MM.1S (cell line): ENCODE measurements at regions not wholly inside any gene's neighbourhood (a gene's known extent, or its start where the extent isn't known, plus 50 kb on each side); places are given as distances from the start of the nearest gene placed in this dataset.

Experiments used
- DNase-seq: peaks from one replicate; pipeline ENCODE4 v3.0.0-alpha.2; 2015
- H2AFZ ChIP-seq: fragments of 300-600 bp; sonication (generic); 2 replicates; pipeline ENCODE4 v1.6.0; 2016; ENCODE audit warnings: antibody characterized with exemption, low read length
- H3F3A ChIP-seq: fragments of 300-600 bp; sonication (generic); 2 replicates; pipeline ENCODE4 v1.6.1; 2016; ENCODE audit warnings: mild to moderate bottlenecking, antibody characterized with exemption, low read length, moderate library complexity, mixed read lengths; ENCODE audit not compliant: insufficient read depth
- H3K27ac ChIP-seq: fragments of 300-600 bp; sonication (generic); 2 replicates; pipeline ENCODE4 v1.5.1; 2016; ENCODE audit warnings: mild to moderate bottlenecking, low read length
- H3K27me3 ChIP-seq: fragments of 300-600 bp; sonication (generic); replicated peaks from 2 replicates; pipeline ENCODE4 v1.6.0; 2016; ENCODE audit warnings: low read length; ENCODE audit not compliant: insufficient read depth
- H3K36me3 ChIP-seq: fragments of 300-600 bp; sonication (generic); replicated peaks from 2 replicates; pipeline ENCODE4 v1.6.1; 2016; ENCODE audit warnings: mild to moderate bottlenecking, low read length, mixed read lengths; ENCODE audit not compliant: insufficient read depth
- H3K4me1 ChIP-seq: fragments of 300-600 bp; sonication (generic); 2 replicates; pipeline ENCODE4 v1.6.1; 2016; ENCODE audit warnings: low read length, mixed read lengths
- H3K4me2 ChIP-seq: fragments of 300-600 bp; sonication (generic); 2 replicates; pipeline ENCODE4 v1.6.0; 2016; ENCODE audit warnings: low read depth, low read length
- H3K4me3 ChIP-seq: fragments of 300-600 bp; sonication (generic); 2 replicates; pipeline ENCODE4 v1.5.1; 2016; ENCODE audit warnings: low read length, mixed read lengths
- H3K79me2 ChIP-seq: fragments of 300-600 bp; sonication (generic); 2 replicates; pipeline ENCODE4 v1.6.1; 2016; ENCODE audit warnings: mixed run types, low read length, mixed read lengths
- H3K9ac ChIP-seq: fragments of 300-600 bp; sonication (generic); 2 replicates; pipeline ENCODE4 v1.6.1; 2016; ENCODE audit warnings: low read length, mixed read lengths
- H3K9me2 ChIP-seq: fragments of 300-600 bp; sonication (generic); replicated peaks from 2 replicates; pipeline ENCODE4 v1.6.1; 2016; ENCODE audit warnings: mild to moderate bottlenecking, low read length, mixed read lengths; ENCODE audit not compliant: insufficient read depth
- H3K9me3 ChIP-seq: fragments of 300-600 bp; sonication (generic); replicated peaks from 2 replicates; pipeline ENCODE4 v1.6.1; 2016; ENCODE audit warnings: mild to moderate bottlenecking, low read length, mixed read lengths; ENCODE audit not compliant: insufficient read depth
- H4K20me1 ChIP-seq: fragments of 300-600 bp; sonication (generic); 2 replicates; pipeline ENCODE4 v1.6.1; 2016; ENCODE audit warnings: mild to moderate bottlenecking, low read length, moderate library complexity, mixed read lengths; ENCODE audit not compliant: insufficient read depth
- CTCF ChIP-seq: fragments of 300-600 bp; sonication (generic); IDR thresholded peaks from 2 replicates; pipeline ENCODE4 v1.5.1; 2016; ENCODE audit warnings: antibody characterized with exemption, low read length, mixed read lengths
- EZH2 ChIP-seq: fragments of 300-600 bp; sonication (generic); optimal IDR thresholded peaks from 2 replicates; pipeline ENCODE3; 2017; ENCODE audit warnings: low read depth, mild to moderate bottlenecking, antibody characterized with exemption, low read length, mixed read lengths
- EZH2phosphoT487 ChIP-seq: fragments of 300-600 bp; sonication (generic); IDR thresholded peaks from 2 replicates; pipeline ENCODE4 v1.6.1; 2018; ENCODE audit warnings: antibody characterized with exemption, low read length

- Histone ChIP-seq H3K9me3 (no peaks in the 10 kb centered on the region), H3K9ac (no peak overlapping the region), H3K4me1 (no peaks in the 10 kb centered on the region), H3K4me3 (no peak overlapping the region), H3K79me2 (no peaks in the 10 kb centered on the region), H3K9me2 (no peaks in the 10 kb centered on the region), H3K4me2 (no peak overlapping the region), H2AFZ (no peak overlapping the region), H4K20me1 (no peaks in the 10 kb centered on the region), H3K27ac (no peak overlapping the region), H3K27me3 (no peaks in the 10 kb centered on the region), H3K36me3 (no peaks in the 10 kb centered on the region), H3F3A (no peaks in the 10 kb centered on the region)
- TF ChIP-seq EZH2 (no peak), CTCF (no peak), EZH2phosphoT487 (no peak)
- no peak for DNase-seq
Observed at GRCh38 chr14:65180725-65181025, 78.4 kb upstream of the MAX start.

DNA sequence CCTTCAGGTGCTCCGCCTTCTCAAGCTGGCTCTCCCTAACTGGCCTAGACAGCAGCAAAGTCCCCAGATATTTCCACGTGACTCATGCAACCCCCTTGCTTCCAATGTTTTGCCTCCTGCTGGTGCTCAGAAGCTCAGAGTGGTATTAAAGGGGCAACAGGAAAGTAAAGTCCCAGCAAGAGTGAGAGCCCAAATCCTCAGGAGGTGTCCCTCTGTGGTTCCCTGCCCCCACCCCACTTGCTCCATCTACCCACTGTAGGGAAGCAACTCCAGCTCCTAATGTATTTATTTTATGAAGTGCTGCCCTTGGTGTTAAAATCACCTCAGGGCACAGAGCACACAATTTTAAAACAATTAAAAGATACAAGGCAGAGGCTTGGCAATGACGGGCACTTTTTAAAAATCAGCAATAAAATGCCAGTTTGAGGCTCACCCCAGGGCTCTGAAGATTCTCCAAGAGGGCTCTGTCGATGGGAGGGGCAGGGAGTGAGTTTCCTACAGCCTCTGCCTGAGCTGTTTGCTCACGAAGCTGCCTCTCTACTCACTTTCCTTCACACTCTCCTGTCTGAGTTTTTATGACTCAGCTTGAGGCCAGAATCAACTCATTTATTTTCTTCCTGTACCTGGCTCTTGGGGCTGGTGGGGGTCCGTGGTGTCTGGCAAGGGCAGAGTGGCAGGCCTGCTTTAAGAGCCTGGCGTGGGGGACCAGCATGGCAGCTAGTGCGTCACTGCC is 81.9 kb upstream of the MAX start:
- Histone ChIP-seq H2AFZ (no peak overlapping the region), H3K9me3 (no peaks in the 10 kb centered on the region), H3K4me1 (no peaks in the 10 kb centered on the region), H3K9ac (no peak overlapping the region), H3K79me2 (no peaks in the 10 kb centered on the region), H3K4me2 (no peak overlapping the region), H3K27ac (no peak overlapping the region), H3K4me3 (no peak overlapping the region), H4K20me1 (no peaks in the 10 kb centered on the region), H3K36me3 (no peaks in the 10 kb centered on the region), H3K27me3 (no peaks in the 10 kb centered on the region), H3F3A (no peaks in the 10 kb centered on the region), H3K9me2 (no peaks in the 10 kb centered on the region)
- no peak for DNase-seq
- no peak for TF ChIP-seq EZH2phosphoT487
- no peak for TF ChIP-seq CTCF
- TF ChIP-seq EZH2: no peak

- Histone ChIP-seq H3K4me3 (no peak overlapping the region), H3K9ac (no peak overlapping the region), H3K9me3 (no peaks in the 10 kb centered on the region), H3K27ac (no peak overlapping the region), H3K79me2 (no peaks in the 10 kb centered on the region), H3K4me2 (no peak overlapping the region), H2AFZ (no peak overlapping the region), H4K20me1 (no peaks in the 10 kb centered on the region), H3K36me3 (no peaks in the 10 kb centered on the region), H3K9me2 (no peaks in the 10 kb centered on the region), H3F3A (no peaks in the 10 kb centered on the region), H3K4me1 (no peaks in the 10 kb centered on the region), H3K27me3 (no peaks in the 10 kb centered on the region)
- TF ChIP-seq CTCF (no peak), EZH2phosphoT487 (no peak), EZH2 (no peak)
- no peak for DNase-seq
Observed at GRCh38 chr14:65185829-65186228, 83.5 kb upstream of the MAX start.
